Adipose tissue (tissue), 3 donors: ENCODE measurements at regions not wholly inside any gene's neighbourhood (a gene's known extent, or its start where the extent isn't known, plus 50 kb on each side); places are given as distances from the start of the nearest gene placed in this dataset.

Source experiments
- H3K27ac ChIP-seq: one replicate; pipeline ENCODE4 v1.5.1; 2013; ENCODE audit warnings: low read depth, low read length
- WGBS, 3 donors: extraction: QIAGEN DNeasy Blood & Tissue Kit; methylation state at CpG; one replicate each; pipeline ENCODE4 v1.1.7; 2013; 5-methylcytosine and 5-hydroxymethylcytosine counted together
- donor health status: healthy with polysubstance abuse.
- donor health status: Bipolar disorder and iron deficiency.
- donor health status: healthy.

- no peak overlapping the region for H3K27ac ChIP-seq
- 15 to 57% (median 41%) methylated on average over 1 of the region's 1 CpG for WGBS, 3 donors
Observed at GRCh38 chr10:36202881-36203280, 560.8 kb upstream of the FZD8 start.

GRCh38 chr10:36200577-36200976 lies 558.5 kb upstream of the FZD8 start:
- no peak overlapping the region for H3K27ac ChIP-seq
- 87 to 93% (median 90%) methylated on average over 5 of the region's 5 CpGs for WGBS, 3 donors

- no peak overlapping the region for H3K27ac ChIP-seq
Observed at GRCh38 chr10:36198322-36198721, 556.2 kb upstream of the FZD8 start.

- 86 to 94% (median 90%) methylated on average over 3 of the region's 3 CpGs for WGBS, 3 donors
- H3K27ac ChIP-seq = no peak overlapping the region
Observed at GRCh38 chr10:36195364-36195763, 553.3 kb upstream of the FZD8 start.

GRCh38 chr10:36194276-36194675 lies 552.2 kb upstream of the FZD8 start:
- H3K27ac ChIP-seq = no peak overlapping the region
- 71 to 90% (median 81%) methylated on average over 4 of the region's 4 CpGs for WGBS, 3 donors

- WGBS, 3 donors = 73 to 82% (median 76%) methylated on average over 1 of the region's 1 CpG
- no peak overlapping the region for H3K27ac ChIP-seq
Observed at GRCh38 chr10:36191009-36191408, 548.9 kb upstream of the FZD8 start.

- WGBS, 3 donors = 46 to 59% (median 53%) methylated on average over 4 of the region's 4 CpGs
- H3K27ac ChIP-seq = no peak overlapping the region
Observed at GRCh38 chr10:36188461-36188860, 546.4 kb upstream of the FZD8 start.

GRCh38 chr10:36188080-36188453 lies 546.0 kb upstream of the FZD8 start:
- no peak overlapping the region for H3K27ac ChIP-seq

GRCh38 chr10:36187380-36188079 lies 545.4 kb upstream of the FZD8 start:
- 67 to 70% (median 67%) methylated on average over 6 of the region's 6 CpGs for WGBS, 3 donors
- H3K27ac ChIP-seq = no peak overlapping the region

More at GRCh38 chr10:36188080-36188453, 546.0 kb upstream of the FZD8 start:
- WGBS, 3 donors = 40 to 56% (median 44%) methylated on average over 8 of the region's 8 CpGs

GRCh38 chr10:36185097-36185496 lies 543.0 kb upstream of the FZD8 start:
- H3K27ac ChIP-seq = no peak overlapping the region
- 75 to 94% (median 83%) methylated on average over 6 of the region's 6 CpGs for WGBS, 3 donors

GRCh38 chr10:36183726-36184125 lies 541.6 kb upstream of the FZD8 start:
- no peak overlapping the region for H3K27ac ChIP-seq
- 92 to 97% (median 94%) methylated on average over 6 of the region's 6 CpGs for WGBS, 3 donors

GRCh38 chr10:36183056-36183455 lies 541.0 kb upstream of the FZD8 start:
- H3K27ac ChIP-seq = no peak overlapping the region

GRCh38 chr10:36182606-36183005 lies 540.5 kb upstream of the FZD8 start:
- WGBS, 3 donors = 36 to 62% (median 54%) methylated on average over 4 of the region's 4 CpGs
- H3K27ac ChIP-seq = no peak overlapping the region

- WGBS, 3 donors = 37 to 50% (median 44%) methylated on average over 9 of the region's 9 CpGs
- H3K27ac ChIP-seq = no peak overlapping the region
Observed at GRCh38 chr10:36182179-36182566, 540.1 kb upstream of the FZD8 start.

- WGBS, 3 donors = 31 to 42% (median 37%) methylated on average over 3 of the region's 3 CpGs
Observed at GRCh38 chr10:36181426-36182178, 539.5 kb upstream of the FZD8 start.

GRCh38 chr10:36178616-36179015 lies 536.5 kb upstream of the FZD8 start:
- WGBS, 3 donors = 72 to 83% (median 74%) methylated on average over 3 of the region's 3 CpGs
- no peak overlapping the region for H3K27ac ChIP-seq

More at GRCh38 chr10:36181426-36182178, 539.5 kb upstream of the FZD8 start:
- no peak overlapping the region for H3K27ac ChIP-seq

- WGBS, 3 donors = 72 to 77% (median 75%) methylated on average over 3 of the region's 3 CpGs
- no peak overlapping the region for H3K27ac ChIP-seq
Observed at GRCh38 chr10:36177071-36177470, 535.0 kb upstream of the FZD8 start.

- H3K27ac ChIP-seq = no peak overlapping the region
Observed at GRCh38 chr10:36175954-36176353, 533.9 kb upstream of the FZD8 start.

- H3K27ac ChIP-seq = no peak overlapping the region
- 34 to 68% (median 47%) methylated on average over 4 of the region's 4 CpGs for WGBS, 3 donors
Observed at GRCh38 chr10:36173364-36173763, 531.3 kb upstream of the FZD8 start.
